DND-41 (cell line): ENCODE measurements at regions not wholly inside any gene's neighbourhood (a gene's known extent, or its start where the extent isn't known, plus 50 kb on each side); places are given as distances from the start of the nearest gene placed in this dataset.

Experiments
- CTCF ChIP-seq: IDR thresholded peaks from 2 replicates; pipeline ENCODE4 v1.5.1; 2012; ENCODE audit warnings: borderline replicate concordance, low read length, moderate library complexity, mild to moderate bottlenecking; ENCODE audit not compliant: poor library complexity, severe bottlenecking; ENCODE audit errors: extremely low read depth
- EZH2 ChIP-seq: IDR thresholded peaks from 3 replicates; pipeline ENCODE4 v1.6.1; 2012; ENCODE audit warnings: borderline replicate concordance, low read depth, mild to moderate bottlenecking, moderate library complexity, low read length, inconsistent platforms; ENCODE audit not compliant: severe bottlenecking

- TF ChIP-seq CTCF (no peak), EZH2 (no peak)
Observed at GRCh38 chr12:75563351-75563750, 51.9 kb upstream of the KRR1 start.
